Keratinocyte (primary cell): ENCODE measurements at regions not wholly inside any gene's neighbourhood (a gene's known extent, or its start where the extent isn't known, plus 50 kb on each side); places are given as distances from the start of the nearest gene placed in this dataset.

Source experiments
- DNase-seq: peaks from one replicate; pipeline ENCODE4 v3.0.0-alpha.2; 2011; ENCODE audit warnings: low read depth, missing footprints, low spot score
- FAIRE-seq: peaks from 2 replicates; lab custom pipeline; 2011; peaks lifted over from hg19 to GRCh38; lab: Jason Lieb, UNC
- H2AFZ ChIP-seq: 2 replicates; pipeline ENCODE4 v1.6.0; 2012; ENCODE audit warnings: low read length, control low read depth, inconsistent platforms; ENCODE audit not compliant: control insufficient read depth
- H3K27ac ChIP-seq: 2 replicates; pipeline ENCODE4 v1.5.1; 2011; ENCODE audit warnings: low read length; ENCODE audit not compliant: control insufficient read depth, insufficient read depth
- H3K27me3 ChIP-seq: 3 replicates; pipeline ENCODE4 v1.6.0; 2011; ENCODE audit warnings: low read length; ENCODE audit not compliant: control insufficient read depth, insufficient read depth; ENCODE audit errors: extremely low read depth
- H3K36me3 ChIP-seq, 2 experiments: 2 replicates in 1 of 2; 3 replicates in 1 of 2; pipeline ENCODE4 v1.5.1; 2011; ENCODE audit warnings: low read length in 2 of 2, mild to moderate bottlenecking in 1 of 2; ENCODE audit not compliant: control insufficient read depth in 2 of 2, insufficient read depth in 2 of 2; ENCODE audit errors: extremely low read depth in 1 of 2
- H3K4me1 ChIP-seq: 3 replicates; pipeline ENCODE4 v1.5.1; 2011; ENCODE audit warnings: low read length; ENCODE audit not compliant: control insufficient read depth, insufficient read depth; ENCODE audit errors: extremely low read depth
- H3K4me2 ChIP-seq: 3 replicates; pipeline ENCODE4 v1.6.0; 2011; ENCODE audit warnings: low read depth, low read length; ENCODE audit not compliant: control insufficient read depth, insufficient read depth; ENCODE audit errors: extremely low read depth
- H3K4me3 ChIP-seq, 3 experiments: fragments of 200-600 bp in 1 of 3; sonication (generic) in 1 of 3; 2 replicates in 2 of 3; 3 replicates in 1 of 3; pipeline ENCODE4 v1.5.1; 2011 to 2016; ENCODE audit warnings: low read length in 3 of 3, mild to moderate bottlenecking in 3 of 3, control low read depth in 2 of 3, inconsistent platforms in 1 of 3, low read depth in 1 of 3, mixed read lengths in 1 of 3, mixed run types in 1 of 3, moderate library complexity in 1 of 3; ENCODE audit not compliant: control insufficient read depth in 2 of 3, insufficient read depth in 2 of 3; ENCODE audit errors: extremely low read depth in 1 of 3
- H3K79me2 ChIP-seq: 2 replicates; pipeline ENCODE4 v1.6.0; 2012; ENCODE audit warnings: low read length; ENCODE audit not compliant: control insufficient read depth, insufficient read depth
- H3K9ac ChIP-seq: 3 replicates; pipeline ENCODE4 v1.6.0; 2011; ENCODE audit warnings: low read length; ENCODE audit not compliant: control insufficient read depth, insufficient read depth; ENCODE audit errors: extremely low read depth
- H3K9me1 ChIP-seq: 3 replicates; pipeline ENCODE4 v1.6.0; 2011; ENCODE audit warnings: low read length; ENCODE audit not compliant: control insufficient read depth, insufficient read depth; ENCODE audit errors: extremely low read depth
- H3K9me3 ChIP-seq: 2 replicates; pipeline ENCODE4 v1.5.1; 2012; ENCODE audit warnings: low read depth, low read length; ENCODE audit not compliant: control insufficient read depth
- H4K20me1 ChIP-seq: 3 replicates; pipeline ENCODE4 v1.6.0; 2011; ENCODE audit warnings: low read length; ENCODE audit not compliant: control insufficient read depth, insufficient read depth; ENCODE audit errors: extremely low read depth
- CTCF ChIP-seq, 3 experiments: IDR thresholded peaks in 1 of 3; conservative IDR thresholded peaks in 1 of 3; optimal IDR thresholded peaks in 1 of 3; 2 replicates in 2 of 3; 3 replicates in 1 of 3; pipeline versions ENCODE3 to v1.5.1; 2011; ENCODE audit warnings: low read length in 3 of 3, mild to moderate bottlenecking in 3 of 3, moderate library complexity in 2 of 3, control low read depth in 1 of 3, inconsistent platforms in 1 of 3; ENCODE audit not compliant: insufficient read depth in 2 of 3; ENCODE audit errors: extremely low read depth in 1 of 3
- EZH2 ChIP-seq: IDR thresholded peaks from one replicate; pipeline ENCODE4 v1.6.1; 2012; ENCODE audit warnings: inconsistent platforms, mild to moderate bottlenecking, low read length, moderate library complexity
- dilution Hi-C: fragments of 300-500 bp; cut with MboI; formaldehyde crosslinking; loops from one replicate; pipeline ENCODE4 v1.7.0; 2020; ENCODE audit warnings: low sequenced_read_pairs; ENCODE audit not compliant: extremely low pct_ligation_motif_present

- TF ChIP-seq EZH2, result no peak
- no peak for TF ChIP-seq CTCF (optimal IDR thresholded peaks at IDR 0.05 in 1 of 3, IDR thresholded peaks at IDR 0.05 in 1 of 3, conservative IDR thresholded peaks at IDR 0.05 in 1 of 3; ENCODE audit: extremely low read depth in 1 of 3, insufficient read depth in 2 of 3, low read length in 3 of 3)
- no peaks in the 10 kb centered on the region for H3K9me3 ChIP-seq
- H3K9me1 ChIP-seq, result no peaks in the 10 kb centered on the region
- no peak overlapping the region for H3K4me2 ChIP-seq
- no peak overlapping the region for H2AFZ ChIP-seq
- DNase-seq (no peak), FAIRE-seq (no peak)
- H3K4me1 ChIP-seq, result no peaks in the 10 kb centered on the region
- H3K9ac ChIP-seq, result no peak overlapping the region
- H4K20me1 ChIP-seq, result no peaks in the 10 kb centered on the region
- H3K27ac ChIP-seq, result no peak overlapping the region
- dilution Hi-C loops, result no loop called here
- no peaks in the 10 kb centered on the region for H3K27me3 ChIP-seq
- no peak overlapping the region for H3K4me3 ChIP-seq
- no peaks in the 10 kb centered on the region for H3K79me2 ChIP-seq
- no peaks in the 10 kb centered on the region for H3K36me3 ChIP-seq
These were observed 98.2 kb downstream of the GGTLC2 start for GRCh38 chr22:22742641-22743040.

- no peaks in the 10 kb centered on the region for H3K9me3 ChIP-seq
- no peak overlapping the region for H3K9ac ChIP-seq
- H3K4me1 ChIP-seq, result no peaks in the 10 kb centered on the region
- dilution Hi-C loops, result no loop called here
- H3K79me2 ChIP-seq, result no peaks in the 10 kb centered on the region
- FAIRE-seq (no peak), DNase-seq (no peak)
- no peak overlapping the region for H3K4me3 ChIP-seq
- no peak overlapping the region for H3K27ac ChIP-seq
- no peaks in the 10 kb centered on the region for H3K36me3 ChIP-seq
- TF ChIP-seq CTCF (optimal IDR thresholded peaks at IDR 0.05 in 1 of 3, IDR thresholded peaks at IDR 0.05 in 1 of 3, conservative IDR thresholded peaks at IDR 0.05 in 1 of 3; ENCODE audit: extremely low read depth in 1 of 3, insufficient read depth in 2 of 3, low read length in 3 of 3), result no peak
- no peaks in the 10 kb centered on the region for H4K20me1 ChIP-seq
- H3K9me1 ChIP-seq, result no peaks in the 10 kb centered on the region
- no peaks in the 10 kb centered on the region for H3K27me3 ChIP-seq
- no peak overlapping the region for H2AFZ ChIP-seq
- H3K4me2 ChIP-seq, result no peak overlapping the region
These were observed 98.8 kb downstream of the GGTLC2 start for GRCh38 chr22:22743128-22743760.
